ENCODE measurements at regions not wholly inside any gene's neighbourhood (a gene's known extent, or its start where the extent isn't known, plus 50 kb on each side); places are given as distances from the start of the nearest gene placed in this dataset.

DNA sequence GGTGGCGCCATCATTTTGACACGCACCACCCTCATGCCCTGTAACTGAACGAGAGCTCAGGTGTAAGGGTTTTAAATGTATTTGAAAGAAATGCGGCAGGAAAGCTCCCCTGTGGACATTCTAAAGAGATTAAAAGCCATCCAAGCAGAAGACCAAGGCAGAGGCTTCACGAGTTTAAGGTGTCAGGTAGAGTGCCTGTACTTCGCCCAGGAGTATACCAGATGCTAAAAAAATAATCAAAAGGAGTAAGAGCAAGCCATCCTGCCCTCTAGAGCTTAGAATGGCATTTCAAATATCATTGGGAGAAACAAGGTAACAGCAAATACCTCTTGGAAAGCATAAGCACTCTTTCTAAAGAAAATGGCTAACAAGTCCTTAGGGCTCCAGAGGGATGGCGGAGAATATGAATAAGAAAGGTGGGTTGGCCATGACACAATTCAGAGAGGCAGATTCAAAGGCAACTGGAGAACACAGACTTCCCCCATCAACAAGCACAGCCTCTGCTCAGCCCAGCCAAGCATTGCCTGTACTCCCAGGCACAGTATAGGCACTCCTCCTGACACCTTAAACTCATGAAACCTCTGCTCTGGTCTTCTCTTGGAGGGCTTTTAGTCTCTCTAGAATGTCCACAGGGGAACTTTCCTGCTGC, 447.6 kb downstream of the SUCLA2 start:
- no peaks in the 10 kb centered on the region for H3K27me3 ChIP-seq (replicated peaks in 1 of 4; ENCODE audit: control extremely low read depth in 1 of 4, control insufficient read depth in 3 of 4, insufficient read depth in 4 of 4, low read length in 3 of 4)
- H3K79me2 ChIP-seq (ENCODE audit: control insufficient read depth, insufficient read depth, low read length), result no peaks in the 10 kb centered on the region
- ATAC-seq (ENCODE audit: low read depth) (no peak), DNase-seq (no peak)
- POLR2A ChIA-PET, result no interaction called here
- Mint-ChIP-seq H3K4me3 (no peak overlapping the region), H3K4me1 (no peaks in the 10 kb centered on the region), H3K9me3 (ENCODE audit: insufficient read depth) (no peaks in the 10 kb centered on the region), H3K27me3 (peaks cover 8% of the 10 kb centered on the region), H3K27ac (no peak overlapping the region)
- TF ChIP-seq, protein P1, sequence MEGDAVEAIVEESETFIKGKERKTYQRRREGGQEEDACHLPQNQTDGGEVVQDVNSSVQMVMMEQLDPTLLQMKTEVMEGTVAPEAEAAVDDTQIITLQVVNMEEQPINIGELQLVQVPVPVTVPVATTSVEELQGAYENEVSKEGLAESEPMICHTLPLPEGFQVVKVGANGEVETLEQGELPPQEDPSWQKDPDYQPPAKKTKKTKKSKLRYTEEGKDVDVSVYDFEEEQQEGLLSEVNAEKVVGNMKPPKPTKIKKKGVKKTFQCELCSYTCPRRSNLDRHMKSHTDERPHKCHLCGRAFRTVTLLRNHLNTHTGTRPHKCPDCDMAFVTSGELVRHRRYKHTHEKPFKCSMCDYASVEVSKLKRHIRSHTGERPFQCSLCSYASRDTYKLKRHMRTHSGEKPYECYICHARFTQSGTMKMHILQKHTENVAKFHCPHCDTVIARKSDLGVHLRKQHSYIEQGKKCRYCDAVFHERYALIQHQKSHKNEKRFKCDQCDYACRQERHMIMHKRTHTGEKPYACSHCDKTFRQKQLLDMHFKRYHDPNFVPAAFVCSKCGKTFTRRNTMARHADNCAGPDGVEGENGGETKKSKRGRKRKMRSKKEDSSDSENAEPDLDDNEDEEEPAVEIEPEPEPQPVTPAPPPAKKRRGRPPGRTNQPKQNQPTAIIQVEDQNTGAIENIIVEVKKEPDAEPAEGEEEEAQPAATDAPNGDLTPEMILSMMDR (IDR thresholded peaks at IDR 0.05), result no peak
- TF ChIP-seq EZH2 (IDR thresholded peaks at IDR 0.05; ENCODE audit: borderline replicate concordance, insufficient read depth, low read depth, low read length, poor library complexity, severe bottlenecking), result no peak
- H3K36me3 ChIP-seq (replicated peaks in 1 of 2; ENCODE audit: control extremely low read depth in 1 of 2, control insufficient read depth in 1 of 2, extremely low read depth in 1 of 2, insufficient read depth in 2 of 2, low read length in 1 of 2), result no peaks in the 10 kb centered on the region
- CTCF ChIA-PET, result no interaction called here
- no peaks in the 10 kb centered on the region for H4K20me1 ChIP-seq (ENCODE audit: control insufficient read depth, insufficient read depth, low read length, poor library complexity, severe bottlenecking)
- H3K4me1 ChIP-seq (ENCODE audit: control insufficient read depth in 2 of 2, insufficient read depth in 2 of 2, low read length in 2 of 2), result no peaks in the 10 kb centered on the region
- intact Hi-C loops (cut with micrococcal nuclease), result no loop called here
- WGBS (ENCODE audit: insufficient coverage), result 88% methylated on average over 4 of the region's 7 CpGs
- no peak overlapping the region for H2AFZ ChIP-seq (ENCODE audit: insufficient read depth, low read depth, low read length, poor library complexity, severe bottlenecking)
- H3K4me2 ChIP-seq (replicated peaks; ENCODE audit: low read depth, low read length, poor library complexity, severe bottlenecking), result no peak overlapping the region
- H3K27ac ChIP-seq (ENCODE audit: low read length in 2 of 2), result no peak overlapping the region
- peaks cover 0 to 1% (median 0%) of the 10 kb centered on the region in 3 donors for H3K9me3 ChIP-seq (ENCODE audit: control extremely low read depth in 1 of 3, control insufficient read depth in 2 of 3, insufficient read depth in 1 of 3, low read length in 2 of 3)
- no peak overlapping the region for H3K9ac ChIP-seq (ENCODE audit: low read length)
- H3K4me3 ChIP-seq (ENCODE audit: control extremely low read depth in 1 of 5, extremely low read depth in 1 of 5, insufficient read depth in 1 of 5, low read depth in 2 of 5, low read length in 4 of 5), result no peak overlapping the region

DNA sequence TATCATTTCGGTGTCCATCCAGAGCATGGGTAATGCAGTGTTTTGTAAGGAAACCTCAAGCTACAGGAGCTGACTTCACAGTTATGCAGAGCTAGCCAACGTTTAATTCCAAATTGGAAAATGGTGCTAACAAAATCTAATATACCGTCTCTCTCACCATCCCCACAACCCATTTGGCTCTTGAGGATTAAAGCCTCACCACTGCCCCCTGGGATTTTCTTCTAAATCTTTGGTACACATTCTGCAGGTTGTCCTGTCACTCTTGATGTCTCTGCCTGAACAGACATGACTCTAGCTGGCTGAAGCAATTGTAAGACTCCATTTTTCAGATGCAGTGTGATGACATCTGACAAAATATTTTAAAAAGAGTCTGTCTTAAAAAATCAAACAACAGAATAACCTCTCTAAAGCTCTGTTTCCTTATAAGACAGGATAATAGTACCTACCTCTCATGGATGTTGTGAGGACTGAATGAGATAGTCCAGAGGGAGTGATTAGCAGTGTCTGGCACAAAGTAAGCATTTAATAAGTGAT, 451.8 kb downstream of the SUCLA2 start:
- 100% methylated on average over 2 of the region's 3 CpGs for WGBS (ENCODE audit: insufficient coverage)
- intact Hi-C loops (cut with micrococcal nuclease), result no loop called here

More for the DNA sequence above, 451.8 kb downstream of the SUCLA2 start:
- ChIA-PET CTCF (no interaction called here), POLR2A (no interaction called here)
- Histone ChIP-seq H3K4me2 (replicated peaks; ENCODE audit: low read depth, low read length, poor library complexity, severe bottlenecking) (no peak overlapping the region), H3K4me3 (ENCODE audit: control extremely low read depth in 1 of 5, extremely low read depth in 1 of 5, insufficient read depth in 1 of 5, low read depth in 2 of 5, low read length in 4 of 5) (no peak overlapping the region), H4K20me1 (ENCODE audit: control insufficient read depth, insufficient read depth, low read length, poor library complexity, severe bottlenecking) (no peaks in the 10 kb centered on the region), H3K27me3 (replicated peaks in 1 of 4; ENCODE audit: control extremely low read depth in 1 of 4, control insufficient read depth in 3 of 4, insufficient read depth in 4 of 4, low read length in 3 of 4) (no peaks in the 10 kb centered on the region), H3K79me2 (ENCODE audit: control insufficient read depth, insufficient read depth, low read length) (no peaks in the 10 kb centered on the region), H3K27ac (ENCODE audit: low read length in 2 of 2) (no peak overlapping the region), H3K9ac (ENCODE audit: low read length) (no peak overlapping the region), H3K36me3 (replicated peaks in 1 of 2; ENCODE audit: control extremely low read depth in 1 of 2, control insufficient read depth in 1 of 2, extremely low read depth in 1 of 2, insufficient read depth in 2 of 2, low read length in 1 of 2) (no peaks in the 10 kb centered on the region), H3K4me1 (ENCODE audit: control insufficient read depth in 2 of 2, insufficient read depth in 2 of 2, low read length in 2 of 2) (no peaks in the 10 kb centered on the region), H2AFZ (ENCODE audit: insufficient read depth, low read depth, low read length, poor library complexity, severe bottlenecking) (no peak overlapping the region), H3K9me3 (ENCODE audit: control extremely low read depth in 1 of 3, control insufficient read depth in 2 of 3, insufficient read depth in 1 of 3, low read length in 2 of 3) (no peaks in the 10 kb centered on the region)
- Mint-ChIP-seq H3K4me1 (no peaks in the 10 kb centered on the region), H3K9me3 (ENCODE audit: insufficient read depth) (no peaks in the 10 kb centered on the region), H3K27ac (no peak overlapping the region), H3K27me3 (peaks cover 9% of the 10 kb centered on the region), H3K4me3 (no peak overlapping the region)
- DNase-seq (no peak), ATAC-seq (ENCODE audit: low read depth) (no peak)
- TF ChIP-seq, protein P1 (IDR thresholded peaks at IDR 0.05), result no peak

Data from B cell (primary cell).